K562 (cell line): ENCODE measurements at regions not wholly inside any gene's neighbourhood (a gene's known extent, or its start where the extent isn't known, plus 50 kb on each side); places are given as distances from the start of the nearest gene placed in this dataset.

ENCODE experiments used
- ATAC-seq: fragments of 200-7000 bp; cut with Tn5 transposase; 3 replicates; pipeline ENCODE4 v1.9.1; 2020; ENCODE audit warnings: moderate library complexity
- BruUV-seq: library from RNA; stranded (reverse); fragments of 400-500 nt; replicated peaks from 2 replicates; lab custom pipeline; 2021; lab: Mats Ljungman, UMichigan
- CTCF ChIA-PET: fragments of 300-600 bp; formaldehyde crosslinking; extraction: SDS; loops from one replicate; lab custom pipeline; 2021; ENCODE audit warnings: low intra/inter-chr PET ratio; lab: Yijun Ruan, JAX
- POLR2A ChIA-PET: fragments of 300-600, 350-650 bp; sonication (Branson Sonifier 250); formaldehyde crosslinking; extraction: SDS; loops from one replicate; lab custom pipeline; 2021; ENCODE audit warnings: antibody characterized with exemption, inconsistent platforms; lab: Yijun Ruan, JAX
- DNase-seq, 4 experiments: peaks; one replicate each; pipeline versions ENCODE4 v3.0.0 to v3.0.0-alpha.2; 2011 to 2018; ENCODE audit warnings: low spot score in 3 of 4, mixed read lengths in 3 of 4; ENCODE audit errors: extremely low read depth in 1 of 4
- FAIRE-seq: peaks from 2 replicates; lab custom pipeline; 2011; peaks lifted over from hg19 to GRCh38; lab: Jason Lieb, UNC
- H2AFZ ChIP-seq: 2 replicates; pipeline ENCODE4 v1.6.0; 2011; ENCODE audit warnings: low read depth, low read length, control low read depth, inconsistent platforms
- H3K27ac ChIP-seq: fragments of 200-600 bp; 3 replicates; pipeline ENCODE4 v1.8.0; 2011; ENCODE audit warnings: low read depth, mild to moderate bottlenecking, control low read depth, inconsistent platforms, low read length, moderate library complexity, mixed read lengths; ENCODE audit errors: extremely low read depth
- H3K27me3 ChIP-seq, 2 experiments: fragments of 300-600 bp in 1 of 2; 2 replicates in 1 of 2; 3 replicates in 1 of 2; pipeline versions ENCODE4 v1.6.0 to v1.8.0; 2011; ENCODE audit warnings: inconsistent platforms in 2 of 2, low read length in 2 of 2, mild to moderate bottlenecking in 1 of 2, mixed read lengths in 1 of 2, moderate library complexity in 1 of 2; ENCODE audit not compliant: control insufficient read depth in 2 of 2, insufficient read depth in 2 of 2
- H3K36me3 ChIP-seq: fragments of 300-600 bp; 3 replicates; pipeline ENCODE4 v1.8.0; 2011; ENCODE audit warnings: mild to moderate bottlenecking, low read length, inconsistent platforms; ENCODE audit not compliant: control insufficient read depth, insufficient read depth
- H3K4me1 ChIP-seq, 2 experiments: fragments of 200-600 bp in 1 of 2; replicated peaks in 1 of 2; 2 replicates in 1 of 2; 3 replicates in 1 of 2; pipeline versions ENCODE4 v1.5.1 to v1.8.0; 2011; ENCODE audit warnings: inconsistent platforms in 2 of 2, low read length in 2 of 2, mild to moderate bottlenecking in 1 of 2, mixed read lengths in 1 of 2, moderate library complexity in 1 of 2; ENCODE audit not compliant: control insufficient read depth in 2 of 2, insufficient read depth in 2 of 2
- H3K4me2 ChIP-seq: 2 replicates; pipeline ENCODE4 v1.6.1; 2011; ENCODE audit warnings: low read length, control low read depth, inconsistent platforms, mixed read lengths; ENCODE audit not compliant: insufficient read depth
- H3K4me3 ChIP-seq: fragments of 200-600 bp; sonication (generic), shearing (Covaris generic); 2 replicates; pipeline ENCODE4 v1.5.1; 2016; ENCODE audit warnings: control low read depth, inconsistent platforms
- H3K79me2 ChIP-seq: fragments of 200-600 bp; 3 replicates; pipeline ENCODE4 v1.8.0; 2011; ENCODE audit warnings: low read length, inconsistent platforms; ENCODE audit not compliant: control insufficient read depth, insufficient read depth
- H3K9ac ChIP-seq, 2 experiments: 2 replicates each; pipeline versions ENCODE4 v1.6.0 to v1.6.1; 2011; ENCODE audit warnings: low read depth in 2 of 2, low read length in 2 of 2, control low read depth in 1 of 2, inconsistent platforms in 1 of 2, mild to moderate bottlenecking in 1 of 2, mixed read lengths in 1 of 2; ENCODE audit not compliant: insufficient read depth in 1 of 2
- H3K9me1 ChIP-seq: one replicate; pipeline ENCODE4 v1.6.0; 2011; ENCODE audit warnings: inconsistent platforms, mild to moderate bottlenecking, low read length, moderate library complexity; ENCODE audit not compliant: control insufficient read depth, insufficient read depth
- H3K9me3 ChIP-seq: replicated peaks from 2 replicates; pipeline ENCODE4 v1.5.1; 2011; ENCODE audit warnings: low read depth, low read length, inconsistent platforms; ENCODE audit not compliant: control insufficient read depth, insufficient read depth
- H4K20me1 ChIP-seq: replicated peaks from 2 replicates; pipeline ENCODE4 v1.6.1; 2011; ENCODE audit warnings: low read length, inconsistent platforms, mixed read lengths; ENCODE audit not compliant: control insufficient read depth, insufficient read depth
- ARID3B ChIP-seq: fragments of 250-450 bp; sonication (Bioruptor Pico); IDR thresholded peaks from 2 replicates; pipeline ENCODE4 v1.4.0; 2020; ENCODE audit warnings: borderline replicate concordance
- CGGBP1 ChIP-seq: fragments of 250-450 bp; sonication (Bioruptor Pico); IDR thresholded peaks from 2 replicates; pipeline ENCODE4 v1.9.0; 2021; ENCODE audit warnings: mild to moderate bottlenecking
- E2F4 ChIP-seq: sonication (generic); formaldehyde crosslinking; IDR thresholded peaks from 2 replicates; pipeline ENCODE4 v1.8.0; 2022; ENCODE audit warnings: mild to moderate bottlenecking, low read depth, missing genetic modification reagents
- ELF1 ChIP-seq: fragments of 200-800 bp; sonication (Bioruptor generic); IDR thresholded peaks from 2 replicates; pipeline ENCODE4 v1.6.1; 2016; ENCODE audit warnings: missing genetic modification characterization, missing compliant biosample characterization
- FOS ChIP-seq: IDR thresholded peaks from 3 replicates; pipeline ENCODE4 v1.6.1; 2011; ENCODE audit not compliant: insufficient read length; ENCODE audit errors: extremely low read depth
- NR4A1 ChIP-seq, 2 experiments: fragments of 250-450 bp in 1 of 2; fragments of 450-650 bp in 1 of 2; sonication (Bioruptor Pico) in 1 of 2; IDR thresholded peaks; 2 replicates each; pipeline versions ENCODE4 v1.4.0 to v1.6.1; 2016 to 2020; ENCODE audit warnings: mild to moderate bottlenecking in 2 of 2, missing compliant biosample characterization in 1 of 2, missing genetic modification characterization in 1 of 2, moderate library complexity in 1 of 2
- RHOXF2B ChIP-seq: fragments of 250-450 bp; sonication (Bioruptor Pico); conservative IDR thresholded peaks from 2 replicates; pipeline ENCODE4 v1.5.1; 2021
- SNIP1 ChIP-seq: fragments of 450-650 bp; IDR thresholded peaks from 2 replicates; pipeline ENCODE4 v1.7.1; 2017; ENCODE audit warnings: low read depth, mild to moderate bottlenecking
- SPI1 ChIP-seq: IDR thresholded peaks from 2 replicates; pipeline ENCODE4 v1.6.1; 2011; ENCODE audit warnings: low read depth, low read length, control low read depth, borderline replicate concordance
- TEAD1 ChIP-seq, 2 experiments: fragments of 450-650 bp in 1 of 2; sonication (generic) in 1 of 2; formaldehyde crosslinking; IDR thresholded peaks; 2 replicates each; pipeline versions ENCODE4 v1.4.0 to v1.8.0; 2020 to 2022; ENCODE audit warnings: mild to moderate bottlenecking in 2 of 2, missing genetic modification reagents in 1 of 2
- ZKSCAN1 ChIP-seq: fragments of 150-350 bp; IDR thresholded peaks from 2 replicates; pipeline ENCODE4 v1.6.1; 2016; ENCODE audit warnings: low read depth, low read length
- ZNF197 ChIP-seq: fragments of 200-800 bp; sonication (Bioruptor generic); IDR thresholded peaks from 2 replicates; pipeline ENCODE4 v1.6.1; 2016; ENCODE audit warnings: low read depth, missing genetic modification characterization, missing compliant biosample characterization
- ZNF511 ChIP-seq: sonication (generic); formaldehyde crosslinking; IDR thresholded peaks from 2 replicates; pipeline ENCODE4 v1.8.0; 2022; ENCODE audit warnings: mild to moderate bottlenecking, missing genetic modification reagents
- ZNF77 ChIP-seq: fragments of 250-450 bp; sonication (Bioruptor Pico); IDR thresholded peaks from 2 replicates; pipeline ENCODE4 v1.5.0; 2020
- WGBS: fragments of 100-300 bp; shearing (Covaris generic); methylation state at CpG from one replicate; pipeline ENCODE4 v1.1.6; 2016; ENCODE audit warnings: low coverage, mixed read lengths; ENCODE audit not compliant: insufficient coverage; ENCODE audit errors: missing lambda C conversion rate; 5-methylcytosine and 5-hydroxymethylcytosine counted together
- in situ Hi-C: fragments of 300-500 bp; cut with MboI; formaldehyde crosslinking; loops from 4 replicates; pipeline ENCODE4 v1.15.0; 2018; ENCODE audit warnings: inconsistent platforms, mixed read lengths
- intact Hi-C: fragments of 100-400 bp; cut with micrococcal nuclease; formaldehyde crosslinking; loops from 2 replicates; pipeline ENCODE4 v1.14.2; 2022

- CTCF ChIA-PET: no interaction called here
- in situ Hi-C loops: no loop called here
- Histone ChIP-seq H4K20me1 (peaks cover 3% of the 10 kb centered on the region; the same call in 1 of the 2 replicates), H3K9ac (no peak overlapping the region; a peak in 1 of 4 replicates), H3K27ac (no peak overlapping the region)
- FAIRE-seq: no peak
- no peak for ATAC-seq
- no peak for TF ChIP-seq ZNF511 (CRISPR knock-in tag)
- TF ChIP-seq NR4A1 (CRISPR knock-in tag; IDR thresholded peaks at IDR 0.05): no peak
- no peak for TF ChIP-seq NR4A1 (tag; IDR thresholded peaks at IDR 0.05)
- no peak for TF ChIP-seq ELF1 (tag)
- TF ChIP-seq ZKSCAN1: no peak
- no peak for TF ChIP-seq CGGBP1
- TF ChIP-seq SPI1: no peak
- TF ChIP-seq ZNF197: no peak
- no peak for TF ChIP-seq FOS
- no peak for TF ChIP-seq SNIP1
- no peak for TF ChIP-seq ZNF77 (CRISPR knock-in tag)
- TF ChIP-seq RHOXF2B (CRISPR knock-in tag): no peak
- no peak for TF ChIP-seq TEAD1 (CRISPR knock-in tag; IDR thresholded peaks at IDR 0.05)
- no peak for TF ChIP-seq E2F4 (CRISPR knock-in tag)
- no peak for TF ChIP-seq ARID3B
- TF ChIP-seq, all 486 proteins: peak for 0
- no peak for DNase-seq
- Histone ChIP-seq H3K36me3 (no peaks in the 10 kb centered on the region), H3K4me1 (peaks cover 0 to 2% of the 10 kb centered on the region in 2 experiments; a peak in 1 of 5 replicates), H3K9me3 (no peaks in the 10 kb centered on the region), H3K79me2 (no peaks in the 10 kb centered on the region), H3K4me3 (no peak overlapping the region), H2AFZ (no peak overlapping the region), H3K27me3 (peaks cover 7 to 61% of the 10 kb centered on the region in 2 experiments; a peak in 4 of 5 replicates), H3K4me2 (no peak overlapping the region), H3K9me1 (no peaks in the 10 kb centered on the region)
- no TSS peak for BruUV-seq
- POLR2A ChIA-PET: interaction anchor here (0.5 kb wide), 1 partner anchor 17 kb away, joined by 3 read pairs; no protein-coding TSS in a partner anchor
- intact Hi-C loops: loop anchor here (10.0 kb wide), 1 partner anchor 197 kb away; the partner anchor contains the start of gene RNF14
- WGBS: 0% methylated on average over 12 of the region's 15 CpGs
Measured at GRCh38 chr5:141767671-141768070, 85.6 kb upstream of the ARAP3 start.
